HCT116 (cell line): ENCODE measurements at regions not wholly inside any gene's neighbourhood (a gene's known extent, or its start where the extent isn't known, plus 50 kb on each side); places are given as distances from the start of the nearest gene placed in this dataset.

Source experiments
- ATAC-seq: fragments of 200-7000 bp; cut with Tn5 transposase; 2 replicates; pipeline ENCODE4 v1.9.1; 2020; ENCODE audit warnings: mild to moderate bottlenecking, moderate library complexity
- BruUV-seq: library from RNA; stranded (reverse); fragments of 400-500 nt; replicated peaks from 2 replicates; lab custom pipeline; 2021; lab: Mats Ljungman, UMichigan
- CTCF ChIA-PET: fragments of 300-600 bp; sonication (Branson Sonifier 250); formaldehyde crosslinking; loops from one replicate; lab custom pipeline; 2021; ENCODE audit warnings: antibody characterized with exemption; lab: Charles Lee
- POLR2A ChIA-PET: fragments of 300-600, 350-600 bp; sonication (Branson Sonifier 250); formaldehyde crosslinking; loops from one replicate; lab custom pipeline; 2021; ENCODE audit warnings: antibody characterized with exemption; lab: Charles Lee
- RAD21 ChIA-PET, 2 experiments: fragments of 300-600 bp; sonication (Branson Sonifier 250); formaldehyde crosslinking; loops; one replicate each; lab custom pipeline; 2023; ENCODE audit warnings: low total read pairs in 2 of 2; ENCODE audit not compliant: uncharacterized antibody in 2 of 2, unreplicated experiment in 2 of 2, low non-redundant PET in 1 of 2; lab: Charles Lee
- DNase-seq: peaks from one replicate; pipeline ENCODE4 v3.0.0-alpha.2; 2010; ENCODE audit warnings: low read depth, low spot score
- H2AFZ ChIP-seq: fragments of 200-600 bp; shearing (Covaris generic), sonication (generic); 2 replicates; pipeline ENCODE4 v1.6.1; 2017; ENCODE audit warnings: low read depth, mixed run types, mixed read lengths, antibody characterized with exemption, low read length; ENCODE audit not compliant: poor library complexity, severe bottlenecking
- H3K27ac ChIP-seq: 2 replicates; pipeline ENCODE4 v1.5.1; 2012; ENCODE audit warnings: low read depth, low read length
- H3K27me3 ChIP-seq: fragments of 200-600 bp; sonication (generic); 2 replicates; pipeline ENCODE4 v1.6.1; 2016; ENCODE audit warnings: mixed run types, low read length, mixed read lengths; ENCODE audit not compliant: insufficient read depth
- H3K36me3 ChIP-seq, 2 experiments: fragments of 200-500 bp in 1 of 2; fragments of 200-600 bp in 1 of 2; sonication (Bioruptor generic) in 1 of 2; sonication (generic) in 1 of 2; 2 replicates each; pipeline versions ENCODE4 v1.5.1 to v1.6.1; 2014 to 2016; ENCODE audit warnings: low read length in 2 of 2, inconsistent platforms in 1 of 2, mixed read lengths in 1 of 2, mixed run types in 1 of 2; ENCODE audit not compliant: insufficient read depth in 2 of 2, control insufficient read depth in 1 of 2
- H3K4me1 ChIP-seq, 2 experiments: fragments of 200-600 bp in 1 of 2; sonication (generic) in 1 of 2; 2 replicates each; pipeline versions ENCODE4 v1.5.1 to v1.6.1; 2012 to 2017; ENCODE audit warnings: low read length in 2 of 2, inconsistent platforms in 1 of 2, mild to moderate bottlenecking in 1 of 2, mixed read lengths in 1 of 2, mixed run types in 1 of 2, moderate library complexity in 1 of 2; ENCODE audit not compliant: insufficient read depth in 2 of 2, control insufficient read depth in 1 of 2
- H3K4me2 ChIP-seq: fragments of 200-600 bp; sonication (generic); 2 replicates; pipeline ENCODE4 v1.6.1; 2017; ENCODE audit warnings: mixed run types, low read length, mixed read lengths
- H3K4me3 ChIP-seq, 2 experiments: fragments of 200-600 bp in 1 of 2; sonication (generic) in 1 of 2; replicated peaks in 1 of 2; 2 replicates each; pipeline ENCODE4 v1.5.1; 2011 to 2016; ENCODE audit warnings: low read length in 2 of 2, control low read depth in 1 of 2, low read depth in 1 of 2, mild to moderate bottlenecking in 1 of 2, mixed read lengths in 1 of 2, mixed run types in 1 of 2
- H3K79me2 ChIP-seq: fragments of 200-600 bp; sonication (generic); 2 replicates; pipeline ENCODE4 v1.6.1; 2017; ENCODE audit warnings: mild to moderate bottlenecking, mixed run types, low read length, moderate library complexity, mixed read lengths; ENCODE audit not compliant: insufficient read depth
- H3K9ac ChIP-seq: fragments of 200-600 bp; sonication (generic); 2 replicates; pipeline ENCODE4 v1.6.1; 2016; ENCODE audit warnings: low read length, mixed read lengths
- H3K9me2 ChIP-seq: fragments of 200-600 bp; sonication (generic), shearing (Covaris generic); 2 replicates; pipeline ENCODE4 v1.6.1; 2017; ENCODE audit warnings: mixed run types, mild to moderate bottlenecking, moderate library complexity; ENCODE audit not compliant: insufficient read depth
- H3K9me3 ChIP-seq, 2 experiments: fragments of 200-500 bp in 1 of 2; fragments of 200-600 bp in 1 of 2; sonication (Bioruptor generic) in 1 of 2; sonication (generic) in 1 of 2; 2 replicates each; pipeline ENCODE4 v1.6.1; 2014 to 2017; ENCODE audit warnings: low read length in 2 of 2, mixed read lengths in 2 of 2, inconsistent platforms in 1 of 2, low read depth in 1 of 2, mild to moderate bottlenecking in 1 of 2, mixed run types in 1 of 2, moderate library complexity in 1 of 2; ENCODE audit not compliant: control insufficient read depth in 1 of 2, insufficient read depth in 1 of 2
- H4K20me1 ChIP-seq: fragments of 200-600 bp; sonication (generic), shearing (Covaris generic); 2 replicates; pipeline ENCODE4 v1.6.1; 2017; ENCODE audit warnings: mixed run types, mild to moderate bottlenecking, moderate library complexity; ENCODE audit not compliant: insufficient read depth
- CBX3 ChIP-seq: IDR thresholded peaks from 2 replicates; pipeline ENCODE4 v1.6.1; 2012; ENCODE audit warnings: low read depth
- CEBPB ChIP-seq: IDR thresholded peaks from 2 replicates; pipeline ENCODE4 v1.6.1; 2012; ENCODE audit warnings: low read depth
- EGR1 ChIP-seq: IDR thresholded peaks from 2 replicates; pipeline ENCODE4 v1.6.1; 2012; ENCODE audit warnings: low read depth
- ELF1 ChIP-seq: IDR thresholded peaks from 2 replicates; pipeline ENCODE4 v1.6.1; 2012; ENCODE audit warnings: low read depth, borderline replicate concordance
- EZH2 ChIP-seq: fragments of 200-600 bp; sonication (generic); IDR thresholded peaks from 2 replicates; pipeline ENCODE4 v1.6.1; 2017; ENCODE audit warnings: antibody characterized with exemption, mixed run types
- FOSL1 ChIP-seq: IDR thresholded peaks from 2 replicates; pipeline ENCODE4 v1.6.1; 2012; ENCODE audit warnings: low read depth
- JUND ChIP-seq: IDR thresholded peaks from 2 replicates; pipeline ENCODE4 v1.6.1; 2012
- MAX ChIP-seq: IDR thresholded peaks from 2 replicates; pipeline ENCODE4 v1.6.1; 2012
- POLR2AphosphoS5 ChIP-seq: IDR thresholded peaks from 2 replicates; pipeline ENCODE4 v1.6.1; 2011; ENCODE audit warnings: mild to moderate bottlenecking, low read depth, low read length, moderate library complexity
- RAD21 ChIP-seq: IDR thresholded peaks from 2 replicates; pipeline ENCODE4 v1.6.1; 2012; ENCODE audit warnings: low read depth, mild to moderate bottlenecking
- SIN3A ChIP-seq: IDR thresholded peaks from 2 replicates; pipeline ENCODE4 v1.6.1; 2012; ENCODE audit warnings: low read depth
- SRF ChIP-seq: IDR thresholded peaks from 2 replicates; pipeline ENCODE4 v1.6.1; 2012; ENCODE audit warnings: low read depth
- YY1 ChIP-seq: IDR thresholded peaks from 2 replicates; pipeline ENCODE4 v1.6.1; 2011; ENCODE audit warnings: low read length, low read depth, moderate library complexity, mild to moderate bottlenecking; ENCODE audit not compliant: insufficient replicate concordance; ENCODE audit errors: extremely low read depth
- ZFX ChIP-seq: fragments of 450-650 bp; IDR thresholded peaks from 2 replicates; pipeline ENCODE4 v1.6.1; 2017
- intact Hi-C: fragments of 100-400 bp; cut with micrococcal nuclease; formaldehyde crosslinking; loops from 2 replicates; pipeline ENCODE4 v1.10.0; 2022
- TF ChIP-seq, protein P1 (sequence below): IDR thresholded peaks from 2 replicates; pipeline ENCODE4 v1.6.1; 2012
- TF ChIP-seq, protein P2 (sequence below): IDR thresholded peaks from 2 replicates; pipeline ENCODE4 v1.6.1; 2012; ENCODE audit warnings: low read depth

GRCh38 chr12:3432868-3433267 is 58.1 kb upstream of the PRMT8 start:
- intact Hi-C loops = no loop called here
- RAD21 ChIA-PET = no interaction called here
- POLR2A ChIA-PET = no interaction called here
- DNase-seq (no peak), ATAC-seq (no peak)
- TF ChIP-seq RAD21 (no peak), ZFX (no peak), CEBPB (no peak), JUND (no peak)
- TF ChIP-seq, protein P1, sequence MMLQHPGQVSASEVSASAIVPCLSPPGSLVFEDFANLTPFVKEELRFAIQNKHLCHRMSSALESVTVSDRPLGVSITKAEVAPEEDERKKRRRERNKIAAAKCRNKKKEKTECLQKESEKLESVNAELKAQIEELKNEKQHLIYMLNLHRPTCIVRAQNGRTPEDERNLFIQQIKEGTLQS = no peak
- Histone ChIP-seq H3K27ac (no peak overlapping the region), H3K9me2 (no peaks in the 10 kb centered on the region), H3K4me2 (no peak overlapping the region), H3K27me3 (no peaks in the 10 kb centered on the region), H3K36me3 (no peaks in the 10 kb centered on the region), H3K9me3 (no peaks in the 10 kb centered on the region), H2AFZ (no peak overlapping the region), H3K4me1 (peaks cover 0 to 6% of the 10 kb centered on the region in 2 experiments; a peak in 1 of 4 replicates), H3K4me3 (no peak overlapping the region), H3K79me2 (no peaks in the 10 kb centered on the region), H3K9ac (no peak overlapping the region), H4K20me1 (no peaks in the 10 kb centered on the region)
- BruUV-seq = no TSS peak
- CTCF ChIA-PET = no interaction called here

- H4K20me1 ChIP-seq = no peaks in the 10 kb centered on the region
- H3K9me3 ChIP-seq = no peaks in the 10 kb centered on the region
- intact Hi-C loops = no loop called here
- no peak for DNase-seq
- ChIA-PET CTCF (no interaction called here), POLR2A (interaction anchor here (0.7 kb wide), 1 partner anchor 27 kb away, joined by 3 read pairs; no protein-coding TSS in a partner anchor), RAD21 (no interaction called here)
- H3K79me2 ChIP-seq = no peaks in the 10 kb centered on the region
- H3K27ac ChIP-seq = no peak overlapping the region
- H3K4me3 ChIP-seq = no peak overlapping the region
- BruUV-seq = no TSS peak
- no peak overlapping the region for H3K9ac ChIP-seq
- H3K9me2 ChIP-seq = no peaks in the 10 kb centered on the region
- H3K36me3 ChIP-seq = no peaks in the 10 kb centered on the region
- H2AFZ ChIP-seq = no peak overlapping the region
- no peaks in the 10 kb centered on the region for H3K27me3 ChIP-seq
- ATAC-seq = no peak
- H3K4me2 ChIP-seq = no peak overlapping the region
- H3K4me1 ChIP-seq = peaks cover 0 to 6% of the 10 kb centered on the region in 2 experiments; a peak in 1 of 4 replicates
- TF ChIP-seq EZH2 (no peak), RAD21 (no peak), ELF1 (no peak), CEBPB (no peak), SIN3A (no peak), POLR2AphosphoS5 (no peak), CBX3 (no peak), YY1 (no peak), SRF (no peak), FOSL1 (no peak), MAX (no peak), EGR1 (no peak), ZFX (no peak)
- TF ChIP-seq, protein P1 = no peak
- TF ChIP-seq, protein P2, sequence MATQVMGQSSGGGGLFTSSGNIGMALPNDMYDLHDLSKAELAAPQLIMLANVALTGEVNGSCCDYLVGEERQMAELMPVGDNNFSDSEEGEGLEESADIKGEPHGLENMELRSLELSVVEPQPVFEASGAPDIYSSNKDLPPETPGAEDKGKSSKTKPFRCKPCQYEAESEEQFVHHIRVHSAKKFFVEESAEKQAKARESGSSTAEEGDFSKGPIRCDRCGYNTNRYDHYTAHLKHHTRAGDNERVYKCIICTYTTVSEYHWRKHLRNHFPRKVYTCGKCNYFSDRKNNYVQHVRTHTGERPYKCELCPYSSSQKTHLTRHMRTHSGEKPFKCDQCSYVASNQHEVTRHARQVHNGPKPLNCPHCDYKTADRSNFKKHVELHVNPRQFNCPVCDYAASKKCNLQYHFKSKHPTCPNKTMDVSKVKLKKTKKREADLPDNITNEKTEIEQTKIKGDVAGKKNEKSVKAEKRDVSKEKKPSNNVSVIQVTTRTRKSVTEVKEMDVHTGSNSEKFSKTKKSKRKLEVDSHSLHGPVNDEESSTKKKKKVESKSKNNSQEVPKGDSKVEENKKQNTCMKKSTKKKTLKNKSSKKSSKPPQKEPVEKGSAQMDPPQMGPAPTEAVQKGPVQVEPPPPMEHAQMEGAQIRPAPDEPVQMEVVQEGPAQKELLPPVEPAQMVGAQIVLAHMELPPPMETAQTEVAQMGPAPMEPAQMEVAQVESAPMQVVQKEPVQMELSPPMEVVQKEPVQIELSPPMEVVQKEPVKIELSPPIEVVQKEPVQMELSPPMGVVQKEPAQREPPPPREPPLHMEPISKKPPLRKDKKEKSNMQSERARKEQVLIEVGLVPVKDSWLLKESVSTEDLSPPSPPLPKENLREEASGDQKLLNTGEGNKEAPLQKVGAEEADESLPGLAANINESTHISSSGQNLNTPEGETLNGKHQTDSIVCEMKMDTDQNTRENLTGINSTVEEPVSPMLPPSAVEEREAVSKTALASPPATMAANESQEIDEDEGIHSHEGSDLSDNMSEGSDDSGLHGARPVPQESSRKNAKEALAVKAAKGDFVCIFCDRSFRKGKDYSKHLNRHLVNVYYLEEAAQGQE = no peak
Observed at GRCh38 chr12:3436461-3437065, 54.4 kb upstream of the PRMT8 start.
